WERI-Rb-1 (cell line): ENCODE measurements at regions not wholly inside any gene's neighbourhood (a gene's known extent, or its start where the extent isn't known, plus 50 kb on each side); places are given as distances from the start of the nearest gene placed in this dataset.
"Not testable (repeated sequence)": the region's sequence is repeated elsewhere in the genome, so short reads cannot be mapped to it uniquely, and the experiment has no call there.

Experiments
- DNase-seq: peaks from one replicate; pipeline ENCODE4 v3.0.0-alpha.2; 2020
- H3K27ac ChIP-seq: fragments of 250-450 bp; sonication (Bioruptor Pico); 2 replicates; pipeline ENCODE4 v1.5.1; 2020; ENCODE audit warnings: mild to moderate bottlenecking, moderate library complexity
- H3K27me3 ChIP-seq: fragments of 250-450 bp; sonication (Bioruptor Pico); 2 replicates; pipeline ENCODE4 v1.5.1; 2021; ENCODE audit warnings: mild to moderate bottlenecking, low read depth, moderate library complexity; ENCODE audit not compliant: insufficient read depth, severe bottlenecking
- H3K36me3 ChIP-seq: fragments of 250-450 bp; sonication (Bioruptor Pico); 2 replicates; pipeline ENCODE4 v1.5.1; 2020; ENCODE audit warnings: mild to moderate bottlenecking, moderate library complexity
- H3K4me3 ChIP-seq: 2 replicates; pipeline ENCODE4 v1.5.1; 2011; ENCODE audit warnings: low read depth, mild to moderate bottlenecking, control low read depth, low read length
- H3K9me3 ChIP-seq: fragments of 250-450 bp; sonication (Bioruptor Pico); 2 replicates; pipeline ENCODE4 v1.5.1; 2021; ENCODE audit warnings: mild to moderate bottlenecking, moderate library complexity; ENCODE audit not compliant: severe bottlenecking
- TF ChIP-seq, protein P1 (sequence below): IDR thresholded peaks from 2 replicates; pipeline ENCODE4 v1.5.1; 2011; ENCODE audit warnings: low read depth, mild to moderate bottlenecking, control low read depth, inconsistent platforms, low read length

GRCh38 chr2:52343010-52343409 is 1311.1 kb upstream of the NRXN1 start:
- Histone ChIP-seq H3K9me3 (no peaks in the 10 kb centered on the region), H3K27me3 (no peaks in the 10 kb centered on the region), H3K27ac (no peak overlapping the region), H3K36me3 (no peaks in the 10 kb centered on the region), H3K4me3 (no peak overlapping the region)
- DNase-seq = no peak
- TF ChIP-seq, protein P1, sequence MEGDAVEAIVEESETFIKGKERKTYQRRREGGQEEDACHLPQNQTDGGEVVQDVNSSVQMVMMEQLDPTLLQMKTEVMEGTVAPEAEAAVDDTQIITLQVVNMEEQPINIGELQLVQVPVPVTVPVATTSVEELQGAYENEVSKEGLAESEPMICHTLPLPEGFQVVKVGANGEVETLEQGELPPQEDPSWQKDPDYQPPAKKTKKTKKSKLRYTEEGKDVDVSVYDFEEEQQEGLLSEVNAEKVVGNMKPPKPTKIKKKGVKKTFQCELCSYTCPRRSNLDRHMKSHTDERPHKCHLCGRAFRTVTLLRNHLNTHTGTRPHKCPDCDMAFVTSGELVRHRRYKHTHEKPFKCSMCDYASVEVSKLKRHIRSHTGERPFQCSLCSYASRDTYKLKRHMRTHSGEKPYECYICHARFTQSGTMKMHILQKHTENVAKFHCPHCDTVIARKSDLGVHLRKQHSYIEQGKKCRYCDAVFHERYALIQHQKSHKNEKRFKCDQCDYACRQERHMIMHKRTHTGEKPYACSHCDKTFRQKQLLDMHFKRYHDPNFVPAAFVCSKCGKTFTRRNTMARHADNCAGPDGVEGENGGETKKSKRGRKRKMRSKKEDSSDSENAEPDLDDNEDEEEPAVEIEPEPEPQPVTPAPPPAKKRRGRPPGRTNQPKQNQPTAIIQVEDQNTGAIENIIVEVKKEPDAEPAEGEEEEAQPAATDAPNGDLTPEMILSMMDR = no peak

DNA sequence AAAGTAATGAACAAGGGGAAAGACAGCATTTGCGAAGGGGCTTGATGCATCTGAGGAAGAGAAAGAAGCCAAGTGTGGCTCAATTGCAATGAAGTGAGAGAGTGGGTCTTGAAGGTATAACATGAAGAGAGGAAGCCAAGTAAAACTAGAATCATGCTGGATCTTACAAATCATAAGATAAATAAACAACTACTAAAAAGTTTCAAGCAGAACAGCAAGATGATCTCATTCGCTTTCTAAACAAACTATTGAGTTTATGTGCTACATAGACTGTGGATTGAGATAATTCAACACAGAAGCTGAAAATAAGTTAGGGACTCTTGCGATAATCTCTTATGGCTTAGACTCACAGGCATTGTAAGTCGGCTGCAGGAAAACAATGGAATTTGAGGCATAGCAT is 1310.5 kb upstream of the NRXN1 start:
- Histone ChIP-seq H3K9me3 (no peaks in the 10 kb centered on the region), H3K27ac (no peak overlapping the region), H3K4me3 (no peak overlapping the region), H3K27me3 (no peaks in the 10 kb centered on the region), H3K36me3 (no peaks in the 10 kb centered on the region)
- no peak for DNase-seq
- TF ChIP-seq, protein P1 = no peak

- Histone ChIP-seq H3K36me3 (no peaks in the 10 kb centered on the region), H3K27ac (no peak overlapping the region), H3K27me3 (no peaks in the 10 kb centered on the region), H3K4me3 (no peak overlapping the region), H3K9me3 (no peaks in the 10 kb centered on the region)
- TF ChIP-seq, protein P1 = no peak
- DNase-seq = no peak
Observed at GRCh38 chr2:52341732-52342131, 1309.8 kb upstream of the NRXN1 start.

DNA sequence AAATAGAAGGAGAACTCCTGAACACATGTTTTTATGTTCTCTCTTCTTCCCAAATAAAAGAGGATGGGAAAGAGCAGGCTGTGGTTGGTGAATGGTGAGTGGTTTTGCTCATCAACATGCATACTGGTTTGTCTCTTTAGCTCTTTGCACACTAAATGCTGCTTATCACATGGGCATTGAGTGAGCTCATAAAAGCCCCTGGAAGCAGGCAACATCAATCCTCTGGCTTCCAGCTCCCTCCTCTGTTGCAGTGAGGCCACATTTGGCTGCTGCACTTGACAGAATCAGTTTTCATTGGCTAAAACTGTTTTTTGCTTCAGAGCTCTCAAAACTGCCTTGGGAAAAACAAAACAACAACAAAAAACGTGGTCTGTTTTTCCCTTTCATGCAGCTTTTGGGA is 1308.2 kb upstream of the NRXN1 start:
- DNase-seq = no peak
- no peak overlapping the region for H3K4me3 ChIP-seq
- H3K9me3 ChIP-seq = no peaks in the 10 kb centered on the region
- H3K27ac ChIP-seq = no peak overlapping the region
- H3K36me3 ChIP-seq = no peaks in the 10 kb centered on the region
- no peaks in the 10 kb centered on the region for H3K27me3 ChIP-seq
- TF ChIP-seq, protein P1 = 0 out of 2 replicates have a peak, but pooled peaks have one; percentile 1

- H3K27ac ChIP-seq, H3K27me3 ChIP-seq, H3K9me3 ChIP-seq, H3K36me3 ChIP-seq, DNase-seq, H3K4me3 ChIP-seq: not testable (repeated sequence)
Observed at GRCh38 chr2:52337786-52338185, 1305.9 kb upstream of the NRXN1 start.

DNA sequence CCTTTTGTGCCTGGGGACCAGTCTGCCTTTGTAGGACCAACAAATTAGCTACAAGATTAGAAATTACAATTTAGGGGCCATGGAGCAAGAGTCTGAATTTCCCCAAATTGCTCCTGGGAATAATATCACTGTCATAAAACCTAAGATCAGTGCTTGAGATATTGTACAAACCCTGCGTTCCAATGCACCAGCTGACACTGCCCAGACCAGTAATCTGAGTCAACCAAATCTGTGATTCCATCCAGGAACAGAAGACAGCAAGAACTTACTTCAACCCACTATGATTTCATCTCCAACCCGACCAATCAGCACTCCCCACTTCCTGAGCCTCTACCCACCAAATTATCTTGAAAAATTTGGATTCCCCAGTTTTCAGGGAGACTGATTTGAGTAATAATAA is 1305.0 kb upstream of the NRXN1 start:
- DNase-seq = no peak
- H3K4me3 ChIP-seq = no peak overlapping the region
- H3K27me3 ChIP-seq = no peaks in the 10 kb centered on the region
- no peaks in the 10 kb centered on the region for H3K36me3 ChIP-seq
- H3K27ac ChIP-seq = no peak overlapping the region
- TF ChIP-seq, protein P1 = no peak
- H3K9me3 ChIP-seq = no peaks in the 10 kb centered on the region
